ENCODE measurements at regions not wholly inside any gene's neighbourhood (a gene's known extent, or its start where the extent isn't known, plus 50 kb on each side); places are given as distances from the start of the nearest gene placed in this dataset.

DNA sequence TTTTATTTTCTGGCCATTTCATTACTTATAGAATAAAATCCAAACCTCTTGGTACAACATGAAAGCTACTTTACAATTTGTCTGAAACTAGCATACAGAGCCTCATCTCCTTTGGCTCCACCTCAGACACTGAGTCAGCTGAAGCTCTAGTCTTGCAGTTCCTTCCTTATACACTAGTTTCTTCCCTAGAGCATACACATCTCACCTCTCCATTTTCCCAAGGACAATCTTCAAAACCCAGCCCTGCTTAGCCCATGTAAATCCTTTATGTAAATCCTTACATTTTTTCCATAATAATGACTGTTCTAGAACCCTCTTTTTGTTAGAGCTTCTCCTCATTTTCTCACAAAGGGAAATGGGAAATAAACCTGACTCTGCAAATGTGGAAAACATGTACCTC is 463.4 kb downstream of the SLC16A7 start:
- Mint-ChIP-seq H3K27ac (no peak overlapping the region), H3K36me3 (no peaks in the 10 kb centered on the region), H3K27me3 (ENCODE audit: low read depth) (no peaks in the 10 kb centered on the region), H3K9me3 (no peaks in the 10 kb centered on the region), H3K4me1 (no peaks in the 10 kb centered on the region), H3K4me3 (no peak overlapping the region)
- no peak for DNase-seq (ENCODE audit: low spot score in 2 of 2, unreplicated experiment in 2 of 2)
- no peak for TF ChIP-seq CTCF (IDR thresholded peaks at IDR 0.05; ENCODE audit: unreplicated experiment)

- Mint-ChIP-seq H3K36me3 (no peaks in the 10 kb centered on the region), H3K4me1 (no peaks in the 10 kb centered on the region), H3K27ac (no peak overlapping the region), H3K27me3 (ENCODE audit: low read depth) (peaks cover 2% of the 10 kb centered on the region), H3K4me3 (no peak overlapping the region), H3K9me3 (no peaks in the 10 kb centered on the region)
- DNase-seq (ENCODE audit: low spot score in 2 of 2, unreplicated experiment in 2 of 2) = no peak
- no peak for TF ChIP-seq CTCF (IDR thresholded peaks at IDR 0.05; ENCODE audit: unreplicated experiment)
Measured at GRCh38 chr12:60066655-60067054, 470.8 kb downstream of the SLC16A7 start.

GRCh38 chr12:60070552-60070951 is 474.7 kb downstream of the SLC16A7 start:
- H3K27ac Mint-ChIP-seq = no peak overlapping the region
- DNase-seq (ENCODE audit: low spot score in 2 of 2, unreplicated experiment in 2 of 2) = no peak
- no peaks in the 10 kb centered on the region for H3K4me1 Mint-ChIP-seq
- no peaks in the 10 kb centered on the region for H3K9me3 Mint-ChIP-seq
- no peak for TF ChIP-seq CTCF (IDR thresholded peaks at IDR 0.05; ENCODE audit: unreplicated experiment)
- no peak overlapping the region for H3K4me3 Mint-ChIP-seq
- no peaks in the 10 kb centered on the region for H3K36me3 Mint-ChIP-seq
- H3K27me3 Mint-ChIP-seq (ENCODE audit: low read depth) = peaks cover 2% of the 10 kb centered on the region

GRCh38 chr12:60071759-60072191 is 475.9 kb downstream of the SLC16A7 start:
- H3K4me3 Mint-ChIP-seq = no peak overlapping the region
- H3K9me3 Mint-ChIP-seq = no peaks in the 10 kb centered on the region
- no peaks in the 10 kb centered on the region for H3K4me1 Mint-ChIP-seq
- no peak for DNase-seq (ENCODE audit: low spot score in 2 of 2, unreplicated experiment in 2 of 2)
- H3K27me3 Mint-ChIP-seq (ENCODE audit: low read depth) = peaks cover 2% of the 10 kb centered on the region
- no peaks in the 10 kb centered on the region for H3K36me3 Mint-ChIP-seq
- no peak for TF ChIP-seq CTCF (IDR thresholded peaks at IDR 0.05; ENCODE audit: unreplicated experiment)
- no peak overlapping the region for H3K27ac Mint-ChIP-seq

DNA sequence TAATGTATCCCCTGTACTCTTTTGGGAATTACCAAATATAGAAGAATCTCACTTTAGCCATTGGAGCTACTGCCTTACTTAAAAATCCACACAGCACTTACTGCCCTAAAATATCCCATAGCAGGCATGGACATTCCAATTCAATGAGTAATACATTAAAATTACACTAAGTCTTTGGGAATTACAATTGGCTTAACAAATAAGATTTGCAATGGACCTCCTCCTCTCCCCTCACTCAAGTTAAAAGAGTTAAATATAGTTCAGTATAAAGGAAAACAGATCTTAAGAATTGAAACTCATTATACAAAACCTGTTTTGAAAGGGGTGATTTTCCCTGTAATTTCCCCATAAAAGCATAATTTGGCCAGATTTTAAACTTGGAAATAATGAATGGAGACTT is 477.1 kb downstream of the SLC16A7 start:
- H3K27ac Mint-ChIP-seq = no peak overlapping the region
- no peak overlapping the region for H3K4me3 Mint-ChIP-seq
- H3K36me3 Mint-ChIP-seq = no peaks in the 10 kb centered on the region
- peaks cover under 1% of the 10 kb centered on the region for H3K27me3 Mint-ChIP-seq (ENCODE audit: low read depth)
- no peaks in the 10 kb centered on the region for H3K9me3 Mint-ChIP-seq
- no peak for DNase-seq (ENCODE audit: low spot score in 2 of 2, unreplicated experiment in 2 of 2)
- no peak for TF ChIP-seq CTCF (IDR thresholded peaks at IDR 0.05; ENCODE audit: unreplicated experiment)
- H3K4me1 Mint-ChIP-seq = no peaks in the 10 kb centered on the region

- no peak for TF ChIP-seq CTCF (IDR thresholded peaks at IDR 0.05; ENCODE audit: unreplicated experiment)
- no peaks in the 10 kb centered on the region for H3K36me3 Mint-ChIP-seq
- no peaks in the 10 kb centered on the region for H3K4me1 Mint-ChIP-seq
- DNase-seq (ENCODE audit: low spot score in 2 of 2, unreplicated experiment in 2 of 2) = no peak
- no peaks in the 10 kb centered on the region for H3K27me3 Mint-ChIP-seq (ENCODE audit: low read depth)
- peaks cover 6% of the 10 kb centered on the region for H3K9me3 Mint-ChIP-seq
- H3K4me3 Mint-ChIP-seq = no peak overlapping the region
- no peak overlapping the region for H3K27ac Mint-ChIP-seq
Measured at GRCh38 chr12:60075091-60075490, 479.3 kb downstream of the SLC16A7 start.
